ENCODE measurements at regions not wholly inside any gene's neighbourhood (a gene's known extent, or its start where the extent isn't known, plus 50 kb on each side); places are given as distances from the start of the nearest gene placed in this dataset.

DNA sequence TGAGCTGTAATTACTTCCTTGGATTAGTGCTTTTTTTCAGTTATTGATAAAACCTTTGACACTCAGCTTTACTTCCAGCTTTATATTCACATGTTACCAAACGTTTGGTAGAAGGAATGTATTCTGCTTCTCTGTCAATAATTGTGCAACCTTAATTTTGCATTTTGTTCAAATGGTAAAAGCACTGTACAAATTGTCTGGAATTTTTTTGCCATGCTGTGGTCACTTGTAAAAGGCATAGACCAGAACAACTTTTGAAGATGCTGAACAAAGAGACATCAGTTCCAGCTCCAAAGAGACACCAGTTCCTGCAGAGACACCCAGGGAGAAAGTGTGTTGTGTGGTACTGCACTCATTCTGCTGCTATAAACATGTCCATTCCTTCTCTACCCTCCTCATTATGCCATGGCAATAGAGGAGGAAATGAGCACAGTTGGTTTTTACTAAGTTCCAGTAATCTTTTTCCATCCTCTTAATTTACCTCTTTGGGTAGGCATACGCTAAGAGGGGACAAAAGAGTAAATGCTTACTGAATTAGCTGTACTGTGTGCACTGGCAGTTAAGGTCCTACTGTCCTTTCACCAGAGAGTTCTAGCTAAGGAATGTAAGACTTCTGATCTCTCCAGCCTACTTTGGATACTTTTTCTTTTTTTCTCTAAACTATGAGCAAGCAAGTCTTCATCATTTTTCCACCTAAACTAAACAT is 387.4 kb downstream of the FGF10 start (continued):
- TF ChIP-seq, protein P1, sequence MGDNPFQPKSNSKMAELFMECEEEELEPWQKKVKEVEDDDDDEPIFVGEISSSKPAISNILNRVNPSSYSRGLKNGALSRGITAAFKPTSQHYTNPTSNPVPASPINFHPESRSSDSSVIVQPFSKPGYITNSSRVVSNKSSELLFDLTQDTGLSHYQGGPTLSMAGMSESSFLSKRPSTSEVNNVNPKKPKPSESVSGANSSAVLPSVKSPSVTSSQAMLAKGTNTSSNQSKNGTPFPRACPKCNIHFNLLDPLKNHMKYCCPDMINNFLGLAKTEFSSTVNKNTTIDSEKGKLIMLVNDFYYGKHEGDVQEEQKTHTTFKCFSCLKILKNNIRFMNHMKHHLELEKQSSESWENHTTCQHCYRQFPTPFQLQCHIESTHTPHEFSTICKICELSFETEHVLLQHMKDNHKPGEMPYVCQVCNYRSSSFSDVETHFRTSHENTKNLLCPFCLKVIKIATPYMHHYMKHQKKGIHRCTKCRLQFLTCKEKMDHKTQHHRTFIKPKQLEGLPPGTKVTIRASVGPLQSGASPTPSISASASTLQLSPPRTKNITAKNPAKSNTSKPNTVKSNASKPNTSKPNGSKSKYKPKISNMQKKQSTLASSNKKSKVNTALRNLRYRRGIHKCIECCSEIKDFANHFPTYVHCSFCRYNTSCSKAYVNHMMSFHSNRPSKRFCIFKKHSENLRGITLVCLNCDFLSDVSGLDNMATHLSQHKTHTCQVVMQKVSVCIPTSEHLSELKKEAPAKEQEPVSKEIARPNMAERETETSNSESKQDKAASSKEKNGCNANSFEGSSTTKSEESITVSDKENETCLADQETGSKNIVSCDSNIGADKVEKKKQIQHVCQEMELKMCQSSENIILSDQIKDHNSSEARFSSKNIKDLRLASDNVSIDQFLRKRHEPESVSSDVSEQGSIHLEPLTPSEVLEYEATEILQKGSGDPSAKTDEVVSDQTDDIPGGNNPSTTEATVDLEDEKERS (CRISPR knock-in tag; IDR thresholded peaks at IDR 0.05) = 0 out of 2 replicates have a peak, but pooled peaks have one; percentile 8
- peak; percentile 77 for TF ChIP-seq FOXA3 (CRISPR knock-in tag; IDR thresholded peaks at IDR 0.05)
- TF ChIP-seq LCORL (IDR thresholded peaks at IDR 0.05) = no peak
- no peak for TF ChIP-seq LCORL (CRISPR knock-in tag; IDR thresholded peaks at IDR 0.05)
- no peak for TF ChIP-seq ZNF672 (CRISPR knock-in tag; IDR thresholded peaks at IDR 0.05)
- TF ChIP-seq CENPT (CRISPR knock-in tag; IDR thresholded peaks at IDR 0.05; ENCODE audit: low read depth) = no peak
- TF ChIP-seq SMC3 (IDR thresholded peaks at IDR 0.05; ENCODE audit: low read length) = peak; percentile 9; the same call in 1 of the 2 replicates
- TF ChIP-seq FOXA1 (IDR thresholded peaks at IDR 0.05) = no peak
- peak; percentile 28; the same call in 1 of the 2 replicates for TF ChIP-seq FOXA1 (CRISPR knock-in tag; IDR thresholded peaks at IDR 0.05)
- 0 out of 2 replicates have a peak, but pooled peaks have one; percentile 34 for TF ChIP-seq MED1 (CRISPR knock-in tag; IDR thresholded peaks at IDR 0.05)
- TF ChIP-seq, protein P2, sequence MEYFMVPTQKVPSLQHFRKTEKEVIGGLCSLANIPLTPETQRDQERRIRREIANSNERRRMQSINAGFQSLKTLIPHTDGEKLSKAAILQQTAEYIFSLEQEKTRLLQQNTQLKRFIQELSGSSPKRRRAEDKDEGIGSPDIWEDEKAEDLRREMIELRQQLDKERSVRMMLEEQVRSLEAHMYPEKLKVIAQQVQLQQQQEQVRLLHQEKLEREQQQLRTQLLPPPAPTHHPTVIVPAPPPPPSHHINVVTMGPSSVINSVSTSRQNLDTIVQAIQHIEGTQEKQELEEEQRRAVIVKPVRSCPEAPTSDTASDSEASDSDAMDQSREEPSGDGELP (IDR thresholded peaks at IDR 0.05; ENCODE audit: borderline replicate concordance, low read depth) = no peak
- TF ChIP-seq, protein P3, sequence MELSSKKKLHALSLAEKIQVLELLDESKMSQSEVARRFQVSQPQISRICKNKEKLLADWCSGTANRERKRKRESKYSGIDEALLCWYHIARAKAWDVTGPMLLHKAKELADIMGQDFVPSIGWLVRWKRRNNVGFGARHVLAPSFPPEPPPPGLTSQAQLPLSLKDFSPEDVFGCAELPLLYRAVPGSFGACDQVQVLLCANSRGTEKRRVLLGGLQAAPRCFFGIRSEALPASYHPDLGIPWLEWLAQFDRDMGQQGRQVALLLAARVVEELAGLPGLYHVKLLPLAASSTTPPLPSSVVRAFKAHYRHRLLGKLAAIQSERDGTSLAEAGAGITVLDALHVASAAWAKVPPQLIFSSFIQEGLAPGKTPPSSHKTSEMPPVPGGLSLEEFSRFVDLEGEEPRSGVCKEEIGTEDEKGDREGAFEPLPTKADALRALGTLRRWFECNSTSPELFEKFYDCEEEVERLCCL (CRISPR knock-in tag; IDR thresholded peaks at IDR 0.05; ENCODE audit: borderline replicate concordance) = no peak
- peak in 1 of 2 experiments; percentile 57; a peak in 1 of 4 replicates for TF ChIP-seq EP300 (IDR thresholded peaks at IDR 0.05; ENCODE audit: low read depth in 2 of 2, low read length in 2 of 2)
- TF ChIP-seq EP300 (CRISPR knock-in tag; IDR thresholded peaks at IDR 0.05; ENCODE audit: borderline replicate concordance) = no peak
- peak; percentile 27; the same call in 1 of the 2 replicates for TF ChIP-seq NR2F6 (IDR thresholded peaks at IDR 0.05)
- TF ChIP-seq NR2F6 (CRISPR knock-in tag; IDR thresholded peaks at IDR 0.05) = no peak
- no peak for TF ChIP-seq ZNF83 (CRISPR knock-in tag; IDR thresholded peaks at IDR 0.05; ENCODE audit: borderline replicate concordance)
- TF ChIP-seq ZNF644 (CRISPR knock-in tag; IDR thresholded peaks at IDR 0.05; ENCODE audit: low read depth) = 0 out of 2 replicates have a peak, but pooled peaks have one; percentile 14
- TF ChIP-seq, protein P4, sequence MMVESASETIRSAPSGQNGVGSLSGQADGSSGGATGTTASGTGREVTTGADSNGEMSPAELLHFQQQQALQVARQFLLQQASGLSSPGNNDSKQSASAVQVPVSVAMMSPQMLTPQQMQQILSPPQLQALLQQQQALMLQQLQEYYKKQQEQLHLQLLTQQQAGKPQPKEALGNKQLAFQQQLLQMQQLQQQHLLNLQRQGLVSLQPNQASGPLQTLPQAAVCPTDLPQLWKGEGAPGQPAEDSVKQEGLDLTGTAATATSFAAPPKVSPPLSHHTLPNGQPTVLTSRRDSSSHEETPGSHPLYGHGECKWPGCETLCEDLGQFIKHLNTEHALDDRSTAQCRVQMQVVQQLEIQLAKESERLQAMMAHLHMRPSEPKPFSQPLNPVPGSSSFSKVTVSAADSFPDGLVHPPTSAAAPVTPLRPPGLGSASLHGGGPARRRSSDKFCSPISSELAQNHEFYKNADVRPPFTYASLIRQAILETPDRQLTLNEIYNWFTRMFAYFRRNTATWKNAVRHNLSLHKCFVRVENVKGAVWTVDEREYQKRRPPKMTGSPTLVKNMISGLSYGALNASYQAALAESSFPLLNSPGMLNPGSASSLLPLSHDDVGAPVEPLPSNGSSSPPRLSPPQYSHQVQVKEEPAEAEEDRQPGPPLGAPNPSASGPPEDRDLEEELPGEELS (CRISPR knock-in tag; IDR thresholded peaks at IDR 0.05) = peak; percentile 31; the same call in 1 of the 2 replicates

Data from HepG2 (cell line).